ENCODE measurements at regions not wholly inside any gene's neighbourhood (a gene's known extent, or its start where the extent isn't known, plus 50 kb on each side); places are given as distances from the start of the nearest gene placed in this dataset.

DNA sequence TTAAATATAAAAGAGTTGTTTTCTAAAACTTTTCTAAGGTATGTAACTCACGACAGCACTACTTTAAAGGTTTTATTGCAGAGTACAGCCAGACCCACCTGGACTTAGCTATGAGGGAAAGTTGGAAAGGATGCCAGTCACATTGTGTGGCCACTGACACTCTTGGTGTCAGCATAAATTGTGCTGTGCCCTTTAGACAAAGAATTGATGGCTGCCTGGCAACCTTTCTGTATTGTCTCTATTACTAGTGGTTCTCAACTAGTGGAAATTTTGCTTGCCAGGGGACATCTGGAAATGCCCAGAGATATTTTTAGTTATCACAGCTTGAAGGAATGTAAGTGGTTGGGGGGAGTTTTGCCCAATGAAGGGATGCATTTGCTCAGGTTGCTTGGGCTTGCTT, 117.5 kb upstream of the APP start:
- TF ChIP-seq, protein P1, sequence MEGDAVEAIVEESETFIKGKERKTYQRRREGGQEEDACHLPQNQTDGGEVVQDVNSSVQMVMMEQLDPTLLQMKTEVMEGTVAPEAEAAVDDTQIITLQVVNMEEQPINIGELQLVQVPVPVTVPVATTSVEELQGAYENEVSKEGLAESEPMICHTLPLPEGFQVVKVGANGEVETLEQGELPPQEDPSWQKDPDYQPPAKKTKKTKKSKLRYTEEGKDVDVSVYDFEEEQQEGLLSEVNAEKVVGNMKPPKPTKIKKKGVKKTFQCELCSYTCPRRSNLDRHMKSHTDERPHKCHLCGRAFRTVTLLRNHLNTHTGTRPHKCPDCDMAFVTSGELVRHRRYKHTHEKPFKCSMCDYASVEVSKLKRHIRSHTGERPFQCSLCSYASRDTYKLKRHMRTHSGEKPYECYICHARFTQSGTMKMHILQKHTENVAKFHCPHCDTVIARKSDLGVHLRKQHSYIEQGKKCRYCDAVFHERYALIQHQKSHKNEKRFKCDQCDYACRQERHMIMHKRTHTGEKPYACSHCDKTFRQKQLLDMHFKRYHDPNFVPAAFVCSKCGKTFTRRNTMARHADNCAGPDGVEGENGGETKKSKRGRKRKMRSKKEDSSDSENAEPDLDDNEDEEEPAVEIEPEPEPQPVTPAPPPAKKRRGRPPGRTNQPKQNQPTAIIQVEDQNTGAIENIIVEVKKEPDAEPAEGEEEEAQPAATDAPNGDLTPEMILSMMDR (IDR thresholded peaks at IDR 0.05), result no peak
- TF ChIP-seq POLR2A (IDR thresholded peaks at IDR 0.05), result no peak

Measured in right lobe of liver (tissue), 4 donors.